Hepatocyte (in vitro differentiated cells): ENCODE measurements at regions not wholly inside any gene's neighbourhood (a gene's known extent, or its start where the extent isn't known, plus 50 kb on each side); places are given as distances from the start of the nearest gene placed in this dataset.

Experiments
- CTCF ChIP-seq: fragments of 200-600 bp; sonication (generic); IDR thresholded peaks from 2 replicates; pipeline ENCODE4 v1.5.1; 2016; ENCODE audit warnings: antibody characterized with exemption, mild to moderate bottlenecking; ENCODE audit not compliant: poor library complexity
- EZH2 ChIP-seq: fragments of 200-600 bp; sonication (generic); IDR thresholded peaks from 2 replicates; pipeline ENCODE4 v1.6.1; 2016; ENCODE audit warnings: antibody characterized with exemption, mild to moderate bottlenecking, borderline replicate concordance

DNA sequence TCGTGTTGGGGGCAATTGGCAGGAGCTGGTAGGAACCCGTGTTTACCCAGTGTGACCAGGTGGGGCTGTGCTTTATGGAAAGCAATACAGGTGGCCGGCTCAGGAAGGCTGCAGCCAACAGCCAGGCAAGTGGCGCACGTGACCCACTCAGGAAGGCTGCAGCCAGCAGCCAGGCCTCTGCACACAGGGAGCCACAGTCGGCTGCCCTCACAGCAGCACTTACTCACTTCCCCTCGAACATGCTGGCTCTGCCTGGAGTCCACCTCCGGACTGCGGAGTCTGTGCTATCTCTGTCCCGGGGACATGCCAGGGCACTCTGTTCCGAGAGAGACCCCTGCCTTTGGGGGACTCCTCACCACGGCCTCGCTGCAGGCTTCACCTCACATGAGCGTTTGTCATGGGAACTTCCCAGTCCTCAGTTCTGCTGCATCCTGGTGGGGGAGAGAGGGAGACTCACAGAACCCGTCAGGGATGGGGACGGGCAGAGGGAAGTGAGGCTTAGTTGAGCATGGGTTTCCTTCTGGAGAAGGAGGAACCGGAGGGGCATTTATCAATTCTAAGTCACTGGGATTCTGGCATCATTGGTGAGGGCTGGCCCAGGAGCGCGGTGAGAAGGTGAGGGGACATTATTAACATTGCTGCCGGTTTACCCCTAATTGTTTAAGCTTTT, 76.8 kb downstream of the TTLL2 start:
- TF ChIP-seq CTCF (no peak), EZH2 (no peak)
